KOPT-K1 (cell line): ENCODE measurements at regions not wholly inside any gene's neighbourhood (a gene's known extent, or its start where the extent isn't known, plus 50 kb on each side); places are given as distances from the start of the nearest gene placed in this dataset.

ENCODE experiments used
- H3K27ac ChIP-seq: fragments of 200-600 bp; sonication (generic); 2 replicates; pipeline ENCODE4 v1.5.1; 2016; ENCODE audit warnings: antibody characterized with exemption, mild to moderate bottlenecking, low read depth, low read length; ENCODE audit not compliant: poor library complexity, severe bottlenecking
- H3K36me3 ChIP-seq: fragments of 200-600 bp; sonication (generic); 2 replicates; pipeline ENCODE4 v1.5.1; 2017; ENCODE audit warnings: antibody characterized with exemption, mild to moderate bottlenecking, low read length, moderate library complexity; ENCODE audit not compliant: insufficient read depth
- H3K9me3 ChIP-seq: fragments of 200-600 bp; sonication (generic); 2 replicates; pipeline ENCODE4 v1.5.1; 2017; ENCODE audit warnings: antibody characterized with exemption, low read length, mild to moderate bottlenecking; ENCODE audit not compliant: insufficient read depth, poor library complexity, severe bottlenecking

- Histone ChIP-seq H3K27ac (no peak overlapping the region), H3K9me3 (no peaks in the 10 kb centered on the region), H3K36me3 (no peaks in the 10 kb centered on the region)
Observed at GRCh38 chr2:30371772-30372373, 75.2 kb upstream of the LCLAT1 start.

GRCh38 chr2:30372826-30373225 is 74.2 kb upstream of the LCLAT1 start:
- H3K27ac ChIP-seq = no peak overlapping the region
- no peaks in the 10 kb centered on the region for H3K36me3 ChIP-seq
- H3K9me3 ChIP-seq = no peaks in the 10 kb centered on the region

- Histone ChIP-seq H3K36me3 (no peaks in the 10 kb centered on the region), H3K27ac (no peak overlapping the region), H3K9me3 (no peaks in the 10 kb centered on the region)
Observed at GRCh38 chr2:30373881-30374302, 73.2 kb upstream of the LCLAT1 start.

GRCh38 chr2:30374380-30374779 is 72.7 kb upstream of the LCLAT1 start:
- Histone ChIP-seq H3K9me3 (no peaks in the 10 kb centered on the region), H3K27ac (no peak overlapping the region)

GRCh38 chr2:30375915-30376314 is 71.1 kb upstream of the LCLAT1 start:
- H3K36me3 ChIP-seq = no peaks in the 10 kb centered on the region
- H3K9me3 ChIP-seq = no peaks in the 10 kb centered on the region
- no peak overlapping the region for H3K27ac ChIP-seq

More at GRCh38 chr2:30374380-30374779, 72.7 kb upstream of the LCLAT1 start:
- no peaks in the 10 kb centered on the region for H3K36me3 ChIP-seq

GRCh38 chr2:30379481-30379880 is 67.6 kb upstream of the LCLAT1 start:
- no peaks in the 10 kb centered on the region for H3K9me3 ChIP-seq
- H3K27ac ChIP-seq = no peak overlapping the region
- H3K36me3 ChIP-seq = no peaks in the 10 kb centered on the region

GRCh38 chr2:30380824-30381223 is 66.2 kb upstream of the LCLAT1 start:
- H3K36me3 ChIP-seq = no peaks in the 10 kb centered on the region
- no peak overlapping the region for H3K27ac ChIP-seq
- no peaks in the 10 kb centered on the region for H3K9me3 ChIP-seq

- H3K36me3 ChIP-seq = no peaks in the 10 kb centered on the region
- no peaks in the 10 kb centered on the region for H3K9me3 ChIP-seq
- no peak overlapping the region for H3K27ac ChIP-seq
Observed at GRCh38 chr2:30382162-30382783, 64.8 kb upstream of the LCLAT1 start.

GRCh38 chr2:30382995-30383394 is 64.1 kb upstream of the LCLAT1 start:
- H3K9me3 ChIP-seq = no peaks in the 10 kb centered on the region
- H3K27ac ChIP-seq = no peak overlapping the region
- H3K36me3 ChIP-seq = no peaks in the 10 kb centered on the region

- no peak overlapping the region for H3K27ac ChIP-seq
- H3K9me3 ChIP-seq = no peaks in the 10 kb centered on the region
- H3K36me3 ChIP-seq = no peaks in the 10 kb centered on the region
Observed at GRCh38 chr2:30385327-30385726, 61.7 kb upstream of the LCLAT1 start.

- H3K27ac ChIP-seq = no peak overlapping the region
Observed at GRCh38 chr2:30392097-30392496, 54.9 kb upstream of the LCLAT1 start.

GRCh38 chr2:30393510-30393909 is 53.5 kb upstream of the LCLAT1 start:
- no peaks in the 10 kb centered on the region for H3K9me3 ChIP-seq
- no peak overlapping the region for H3K27ac ChIP-seq
- no peaks in the 10 kb centered on the region for H3K36me3 ChIP-seq

More at GRCh38 chr2:30392097-30392496, 54.9 kb upstream of the LCLAT1 start:
- Histone ChIP-seq H3K36me3 (no peaks in the 10 kb centered on the region), H3K9me3 (no peaks in the 10 kb centered on the region)

GRCh38 chr2:30394096-30394495 is 53.0 kb upstream of the LCLAT1 start:
- H3K27ac ChIP-seq = no peak overlapping the region
- no peaks in the 10 kb centered on the region for H3K36me3 ChIP-seq
- no peaks in the 10 kb centered on the region for H3K9me3 ChIP-seq

GRCh38 chr2:30396436-30397232 is 50.4 kb upstream of the LCLAT1 start:
- H3K27ac ChIP-seq = no peak overlapping the region
- no peaks in the 10 kb centered on the region for H3K9me3 ChIP-seq
- H3K36me3 ChIP-seq = no peaks in the 10 kb centered on the region
